ENCODE measurements at regions not wholly inside any gene's neighbourhood (a gene's known extent, or its start where the extent isn't known, plus 50 kb on each side); places are given as distances from the start of the nearest gene placed in this dataset.

DNA sequence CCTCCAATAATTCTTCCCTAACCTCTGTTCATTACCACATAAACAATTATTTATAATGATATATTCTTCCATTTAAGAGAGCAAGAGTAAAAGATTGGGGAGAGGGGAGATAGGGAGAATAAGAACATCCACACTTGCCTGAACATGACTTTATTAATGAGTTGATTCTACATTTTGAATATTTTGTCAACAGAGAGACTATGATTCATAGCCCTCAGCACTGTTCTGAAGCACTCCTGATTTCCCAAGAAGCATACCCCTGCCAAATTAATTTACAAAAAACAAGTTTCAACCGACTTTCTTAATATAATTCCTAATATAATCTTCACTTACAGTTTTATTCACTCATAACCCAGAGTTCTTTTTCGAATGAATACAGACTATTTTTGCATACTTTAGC is 828.8 kb downstream of the ROBO2 start:
- no peak for DNase-seq

DNA sequence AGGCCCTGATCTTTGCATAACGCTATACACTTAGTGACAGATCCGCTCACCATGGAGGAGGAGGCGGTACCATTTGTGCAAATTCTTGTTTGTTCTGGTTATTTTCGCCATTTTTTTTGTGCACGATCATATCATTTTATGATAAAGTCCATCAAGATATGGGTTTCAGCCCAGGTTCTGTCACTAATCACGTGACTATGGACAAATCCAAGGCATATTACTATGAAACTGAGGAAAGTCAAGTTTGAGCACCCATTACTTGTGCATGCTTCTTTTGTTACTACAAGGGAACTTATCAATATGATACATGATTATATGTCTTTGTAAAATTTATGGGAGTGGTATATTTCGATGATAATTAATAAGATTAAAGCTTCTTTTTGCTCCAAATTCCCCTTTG is 829.5 kb downstream of the ROBO2 start:
- DNase-seq = no peak

DNA sequence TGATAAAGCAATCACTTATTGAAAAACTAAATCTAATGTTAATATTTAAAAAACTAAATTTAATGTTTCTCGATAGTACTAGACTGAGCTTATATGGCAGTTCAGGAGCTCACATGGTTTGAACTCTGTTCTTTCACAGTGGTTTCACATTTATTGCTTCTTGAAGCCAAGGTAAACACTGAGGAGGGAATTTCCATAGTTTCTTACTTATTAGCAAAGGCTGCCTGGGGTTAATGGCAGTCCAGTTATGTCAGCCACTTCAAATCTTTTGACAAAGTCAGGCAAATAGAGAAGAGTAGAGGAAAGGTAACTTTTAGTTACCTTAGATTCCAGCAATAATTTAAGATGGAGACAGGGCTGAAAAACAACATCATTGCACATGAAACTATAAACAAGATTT is 831.5 kb downstream of the ROBO2 start:
- DNase-seq = no peak

DNA sequence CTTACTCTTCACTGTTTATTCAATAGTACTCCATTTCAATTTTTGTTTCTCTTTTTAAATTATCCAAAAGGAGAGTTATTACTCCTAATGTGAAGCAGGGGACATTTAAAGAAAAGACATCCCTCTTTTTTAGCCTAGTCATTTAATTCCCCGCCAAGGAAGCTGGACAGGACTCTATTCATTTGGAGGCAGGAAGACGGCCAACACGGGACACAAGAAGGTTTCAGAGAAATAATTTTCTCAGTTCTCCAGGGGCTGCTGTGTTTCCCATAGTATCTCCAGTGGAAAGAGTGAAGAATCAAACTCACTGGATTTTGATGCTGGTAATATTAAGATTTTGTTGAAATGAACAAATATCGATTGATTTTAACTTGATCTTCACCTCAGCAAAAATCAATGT is 833.7 kb downstream of the ROBO2 start:
- peak in 3 of 14 donors; percentile 1 to 3 (median 3) for DNase-seq

DNA sequence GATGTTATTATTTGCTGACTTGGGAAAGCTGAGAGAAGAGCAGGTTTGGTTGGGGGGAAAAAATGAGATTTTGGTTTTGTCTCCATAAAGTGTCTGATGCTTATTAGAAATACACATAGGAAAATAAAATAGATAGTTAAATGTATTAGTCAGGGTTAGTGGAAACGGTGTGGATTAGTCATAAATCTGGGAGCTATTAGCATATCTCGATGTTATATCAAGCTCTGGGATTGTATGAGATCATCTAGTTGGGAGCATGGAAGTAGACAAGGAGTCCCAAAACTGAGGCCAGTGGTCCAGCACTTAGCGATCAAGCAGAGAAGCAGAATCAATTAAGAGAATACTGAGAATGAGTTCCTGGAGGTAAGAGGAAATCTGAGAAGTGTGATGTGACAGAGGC is 845.5 kb downstream of the ROBO2 start:
- no peak for DNase-seq

DNA sequence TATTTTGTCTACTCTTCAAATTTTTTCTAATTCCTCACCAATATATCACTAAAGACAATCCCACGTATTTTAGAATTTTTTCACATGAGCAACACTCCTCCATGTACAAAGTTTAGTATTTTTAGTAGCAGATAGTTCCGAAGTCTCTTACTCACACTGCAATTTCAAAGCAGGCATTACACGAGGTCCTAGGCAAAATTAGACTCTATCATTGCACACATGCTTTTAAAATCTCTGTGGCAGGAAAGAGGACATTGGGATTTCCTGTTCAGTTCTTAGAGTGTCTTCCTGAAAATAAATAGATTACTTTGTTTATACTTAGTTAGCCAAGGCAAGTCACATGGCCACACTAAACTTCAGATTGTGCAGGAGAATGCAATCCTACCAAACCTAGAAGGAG is 847.7 kb downstream of the ROBO2 start:
- DNase-seq = no peak

DNA sequence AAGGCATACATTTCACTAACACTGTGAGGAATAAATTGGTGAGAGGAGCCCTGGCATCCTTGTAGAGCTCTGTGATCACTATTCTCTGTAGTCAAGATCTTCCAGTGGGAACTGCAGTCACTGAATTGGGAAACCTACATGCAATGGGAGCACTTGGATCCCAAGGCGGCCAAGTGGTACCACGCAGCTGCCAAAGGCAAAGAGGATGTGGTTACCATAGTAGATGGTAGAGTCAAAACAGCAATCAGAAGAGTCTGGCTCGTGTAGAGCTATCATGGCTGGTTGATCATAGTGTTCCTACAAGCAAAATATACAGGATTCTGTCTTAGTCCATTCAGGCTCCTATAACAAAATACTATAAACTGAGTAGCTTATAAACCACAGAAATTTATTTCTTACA is 849.7 kb downstream of the ROBO2 start:
- DNase-seq = no peak

DNA sequence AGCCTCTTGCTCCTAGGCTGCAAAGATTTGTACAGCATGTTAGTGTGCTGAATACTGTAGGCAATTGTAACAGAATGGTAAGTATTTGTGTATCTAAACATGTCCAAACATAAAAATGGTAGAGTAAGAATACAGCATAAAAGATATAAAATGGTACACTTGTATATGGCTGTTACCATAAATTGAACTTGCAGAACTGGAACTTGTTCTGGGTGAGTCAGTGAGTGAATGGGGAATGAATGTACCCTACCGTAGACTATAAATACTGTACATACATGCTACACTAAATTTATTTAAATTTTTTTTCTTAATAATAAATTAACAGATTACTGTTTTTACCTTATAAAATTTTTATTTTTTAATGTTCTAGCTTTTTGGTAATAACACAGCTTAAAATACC is 858.7 kb downstream of the ROBO2 start:
- DNase-seq = no peak

DNA sequence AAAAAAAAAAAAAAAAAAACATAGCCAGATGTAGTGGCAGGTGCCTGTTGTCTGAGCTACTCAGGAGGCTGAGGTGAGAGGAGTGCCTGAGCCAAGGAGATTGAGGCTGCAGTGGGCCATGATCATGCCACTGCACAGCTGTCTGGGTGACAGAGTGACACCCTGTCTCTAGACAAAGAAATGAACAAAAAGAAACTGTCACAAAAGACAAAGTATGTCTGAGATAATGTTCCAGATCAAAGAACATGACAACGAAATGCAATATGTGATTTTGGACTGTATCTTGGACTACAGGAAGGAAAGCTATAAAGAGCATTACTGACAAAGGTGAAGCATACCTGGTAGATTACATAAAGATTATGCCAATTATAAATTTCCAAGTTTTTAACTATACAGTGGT is 862.8 kb downstream of the ROBO2 start:
- no peak for DNase-seq

DNA sequence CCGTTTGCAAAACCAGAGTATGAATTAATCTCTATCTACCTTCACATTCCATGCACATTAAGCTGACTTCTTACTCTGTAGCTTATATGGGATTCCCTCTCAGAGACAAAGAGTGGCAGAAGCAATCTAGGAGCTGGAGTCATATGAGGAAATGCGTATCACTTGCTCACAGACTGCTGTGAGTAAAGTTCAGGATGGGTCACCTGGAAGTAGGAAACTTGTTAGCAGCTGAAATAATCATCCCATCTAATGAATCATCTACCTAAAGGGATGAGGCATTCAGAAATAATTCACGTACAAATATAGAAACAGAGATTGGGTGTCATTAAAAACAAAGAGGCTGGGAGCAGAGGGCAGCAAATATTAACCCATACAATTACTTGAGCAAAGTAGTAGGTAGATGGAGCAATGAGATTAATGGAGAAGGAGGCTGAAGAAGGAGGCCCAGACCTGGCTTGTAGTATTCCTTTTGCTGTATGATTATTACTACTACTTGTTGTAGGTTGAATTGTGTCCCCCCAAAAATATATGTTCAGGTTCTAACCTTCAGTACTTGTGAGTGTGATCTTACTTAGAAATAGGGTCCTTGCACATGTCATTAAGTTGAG is 866.3 kb downstream of the ROBO2 start:
- DNase-seq = no peak

DNA sequence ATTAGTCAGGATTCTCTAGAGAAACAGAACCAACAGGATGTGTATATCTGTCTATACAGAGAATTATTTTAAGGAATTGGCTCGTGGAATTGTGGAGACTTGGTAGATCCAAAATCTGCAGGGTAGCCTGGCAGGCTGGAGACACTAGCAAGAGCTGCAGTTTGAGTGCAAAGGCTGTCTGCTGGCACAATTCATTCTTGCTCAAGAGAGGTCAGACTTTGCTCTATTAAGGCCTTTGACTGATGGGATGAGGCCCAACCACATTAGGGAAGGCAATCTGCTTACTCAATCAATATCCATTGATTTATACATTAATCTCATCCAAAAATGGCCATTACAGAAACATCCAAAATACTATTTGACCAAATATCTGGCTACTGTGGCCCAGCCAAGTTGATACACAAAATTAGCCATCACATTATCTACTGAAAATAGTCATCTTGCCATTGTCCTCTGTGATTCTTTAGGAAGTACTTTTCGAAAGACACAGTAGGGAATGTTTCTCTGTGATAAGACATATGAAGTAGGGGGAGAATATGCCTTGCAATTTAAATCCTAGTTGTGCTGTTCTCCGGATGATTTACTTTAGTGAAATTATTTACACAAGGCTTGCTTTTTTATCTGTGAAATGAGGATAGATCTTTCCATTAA is 873.8 kb downstream of the ROBO2 start:
- DNase-seq = no peak

DNA sequence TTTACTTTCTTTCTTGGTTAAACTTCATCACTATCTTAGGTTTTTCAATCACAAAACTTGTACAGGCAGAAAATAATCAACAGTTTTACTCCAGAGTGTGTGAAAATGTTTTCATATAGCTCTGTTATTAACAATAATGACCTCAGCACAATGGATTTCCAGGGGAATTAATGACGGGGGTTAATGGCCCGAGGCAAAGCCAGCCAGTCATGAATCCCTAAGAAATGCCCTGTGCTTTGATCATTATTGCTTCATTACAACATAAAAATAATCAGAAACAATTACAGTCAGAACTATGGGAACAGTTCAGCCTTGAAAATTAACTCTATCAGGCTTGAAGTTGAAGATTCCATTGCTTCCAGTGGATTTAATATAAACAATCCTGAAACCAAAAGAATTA is 875.4 kb downstream of the ROBO2 start:
- no peak for DNase-seq

DNA sequence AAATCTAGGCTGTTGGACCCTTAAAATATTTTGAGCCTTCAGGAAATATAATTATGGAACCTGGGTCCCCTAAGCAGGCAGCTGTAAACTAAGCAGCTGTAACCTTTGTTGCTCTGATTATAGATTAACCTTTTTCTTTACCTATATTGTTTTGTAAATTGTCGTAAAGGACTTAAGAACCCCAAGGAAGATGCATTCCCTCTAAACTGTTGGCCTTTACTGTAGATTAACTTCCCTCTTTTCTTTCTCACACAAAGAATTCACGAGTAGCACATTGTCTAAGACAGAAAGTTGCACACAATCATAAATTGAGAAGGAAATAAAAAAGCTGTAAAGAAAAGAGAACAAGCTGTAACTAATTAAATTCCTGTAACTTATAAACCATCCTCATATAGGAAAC is 877.3 kb downstream of the ROBO2 start:
- DNase-seq = no peak

DNA sequence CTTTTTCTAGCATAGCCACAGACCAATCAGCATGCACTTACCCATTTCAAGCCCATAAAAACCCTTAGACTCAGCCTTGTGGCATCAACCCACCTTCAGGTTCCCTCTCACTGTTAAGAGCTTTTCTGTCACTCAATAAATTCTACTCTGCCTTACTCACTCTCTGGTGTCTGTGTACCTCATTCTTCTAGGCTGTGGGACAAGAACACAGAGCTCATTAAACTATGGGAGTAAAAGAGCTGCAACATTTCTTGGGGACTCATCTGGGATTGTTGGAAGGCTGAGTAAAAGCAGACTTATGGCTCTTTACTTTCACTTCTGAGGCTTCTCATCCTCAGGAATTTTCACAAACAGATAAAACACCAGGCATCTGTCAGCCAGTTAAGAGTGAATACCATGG is 879.3 kb downstream of the ROBO2 start:
- DNase-seq = no peak

DNA sequence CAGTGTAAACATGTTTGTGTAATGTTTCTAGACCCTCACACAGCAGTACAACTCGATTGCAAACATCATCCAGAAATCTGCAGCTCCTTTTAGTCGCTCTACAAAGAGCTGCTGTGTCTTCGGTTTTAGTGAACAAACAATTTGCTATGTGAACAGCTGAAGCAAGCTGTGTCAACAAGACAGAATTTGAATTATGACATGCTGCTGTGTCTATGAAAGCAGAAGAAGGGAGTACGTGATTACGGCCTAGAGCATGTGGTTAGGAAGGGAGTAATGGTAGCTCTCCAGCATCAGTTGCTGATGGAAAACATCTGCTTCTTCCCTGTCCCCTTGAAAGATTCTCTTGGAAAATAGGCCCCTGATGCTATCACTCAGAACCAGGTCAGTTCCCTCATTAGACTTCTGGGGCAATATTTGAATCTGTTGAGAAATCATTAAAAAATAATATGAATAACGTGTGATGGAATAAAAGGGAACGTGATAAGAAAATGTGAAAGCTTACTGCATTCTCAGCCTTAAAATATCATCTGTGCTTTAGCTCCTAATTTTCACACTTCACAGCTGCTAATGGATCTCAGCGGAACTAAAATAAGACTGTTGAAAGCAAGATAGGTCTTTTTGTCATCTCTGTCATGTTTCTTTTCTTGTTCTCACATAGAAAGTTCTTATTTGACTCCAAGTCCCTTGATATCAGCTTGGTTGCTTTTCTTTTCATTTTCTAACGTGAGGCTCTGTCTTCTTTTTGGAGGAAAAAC is 891.5 kb downstream of the ROBO2 start:
- peak in 3 of 14 donors; percentile 0 to 28 (median 1) for DNase-seq

DNA sequence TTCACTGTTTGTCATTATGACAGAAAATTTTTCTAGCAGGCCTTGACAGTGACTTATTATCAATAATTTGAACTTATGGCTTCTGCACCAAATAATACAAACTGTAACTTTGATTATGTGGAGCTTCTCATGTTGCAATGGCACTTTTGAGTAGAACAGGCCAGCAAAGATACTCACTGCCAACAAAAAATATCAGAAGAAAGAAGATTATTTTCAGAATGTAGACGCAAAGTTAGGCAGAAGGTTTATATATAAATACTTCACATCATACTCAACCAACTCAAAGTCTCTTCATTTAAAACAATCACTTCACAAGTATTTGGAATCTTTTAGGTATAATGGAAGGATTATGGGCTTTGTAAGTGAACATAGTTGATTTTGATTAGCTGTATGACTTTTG is 893.0 kb downstream of the ROBO2 start:
- DNase-seq = no peak

DNA sequence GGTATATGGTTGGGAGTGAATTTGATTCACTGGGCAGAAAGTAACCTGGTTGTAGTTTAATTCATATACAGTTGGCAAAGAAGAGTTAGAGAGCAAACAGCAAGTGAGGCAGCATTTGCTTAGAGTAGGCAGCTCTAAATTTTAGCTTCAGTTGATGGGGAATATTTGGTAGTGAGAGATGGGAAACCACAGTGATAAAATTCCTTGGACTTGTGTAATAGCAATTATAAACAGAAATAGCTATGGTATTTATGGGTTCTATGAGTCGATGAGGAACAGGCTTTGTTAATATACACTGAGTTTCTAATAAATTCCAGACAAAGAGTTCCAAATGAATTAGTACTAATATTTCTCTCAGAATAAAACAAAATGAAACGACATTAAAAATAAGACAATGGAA is 894.0 kb downstream of the ROBO2 start:
- no peak for DNase-seq

DNA sequence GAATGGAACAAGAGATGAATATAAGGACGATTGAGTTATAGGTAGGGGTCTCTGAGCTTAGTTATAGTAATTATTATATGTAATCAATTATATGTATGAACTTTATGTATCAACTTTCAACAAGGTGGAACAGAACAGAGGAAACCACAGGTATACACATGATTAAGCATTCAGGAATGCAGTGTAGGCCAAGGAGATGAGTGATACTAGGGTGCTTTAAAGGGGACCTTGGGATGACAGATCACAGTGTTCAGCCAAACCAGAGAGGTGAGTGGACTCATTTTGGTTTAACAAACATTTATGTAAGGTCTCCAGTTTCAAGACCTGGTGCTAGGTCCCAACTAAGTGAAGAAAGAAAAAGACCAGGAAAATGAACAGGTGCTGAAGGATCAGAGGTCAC is 895.5 kb downstream of the ROBO2 start:
- no peak for DNase-seq

DNA sequence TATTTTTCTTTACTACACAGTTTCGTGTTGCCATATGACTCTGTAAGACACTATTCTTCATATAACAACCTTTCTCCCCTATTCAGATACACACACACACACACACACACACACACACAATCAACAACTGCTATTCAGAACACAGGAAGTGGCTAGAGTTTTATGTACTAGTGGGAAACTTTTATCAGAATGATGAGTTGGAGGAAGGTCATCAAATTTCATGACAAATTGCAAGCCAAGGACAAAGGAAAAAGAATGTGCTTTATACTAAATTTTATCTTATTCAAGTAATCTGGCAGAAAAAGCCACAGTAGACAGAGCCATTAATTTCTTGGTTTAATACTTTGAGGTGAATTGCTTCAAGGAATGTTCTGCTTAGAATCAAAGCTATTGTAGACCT is 899.8 kb downstream of the ROBO2 start:
- no peak for DNase-seq

DNA sequence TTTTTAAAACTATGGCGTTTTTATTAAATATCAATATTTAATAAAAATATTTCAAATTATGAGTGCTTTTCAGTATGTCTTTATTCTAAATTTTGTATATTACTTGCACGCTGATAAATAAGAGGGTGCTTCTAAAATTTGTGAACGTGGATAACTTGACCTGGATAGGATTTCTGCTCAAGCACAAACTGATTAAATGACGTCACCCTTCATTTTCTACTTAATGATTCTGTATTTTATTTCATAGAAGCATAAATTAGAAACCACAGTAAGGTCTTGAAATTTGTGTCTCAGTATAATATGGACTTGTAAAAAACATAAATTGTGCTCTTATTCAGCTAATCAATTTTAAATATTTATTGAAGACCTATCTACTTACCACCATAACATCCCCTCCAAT is 903.7 kb downstream of the ROBO2 start:
- no peak for DNase-seq

DNA sequence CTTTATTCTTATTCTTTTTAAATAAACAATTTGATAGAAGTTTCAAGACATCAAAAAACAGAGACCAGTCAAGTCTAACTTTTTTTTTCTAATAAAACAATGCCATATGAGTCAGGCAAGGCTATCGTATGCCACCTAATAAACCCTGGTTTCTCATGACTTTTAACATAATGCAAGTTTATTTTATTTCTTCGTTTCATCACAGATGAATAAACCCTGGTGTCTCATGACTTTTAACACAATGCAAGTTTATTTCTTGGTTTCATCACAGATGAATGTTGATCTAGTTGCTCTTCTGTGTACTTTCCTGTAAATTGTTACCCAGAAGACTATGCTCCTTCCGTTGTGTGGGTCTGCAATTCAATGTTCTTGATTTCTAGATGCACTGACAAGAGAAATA is 905.4 kb downstream of the ROBO2 start:
- no peak for DNase-seq

DNA sequence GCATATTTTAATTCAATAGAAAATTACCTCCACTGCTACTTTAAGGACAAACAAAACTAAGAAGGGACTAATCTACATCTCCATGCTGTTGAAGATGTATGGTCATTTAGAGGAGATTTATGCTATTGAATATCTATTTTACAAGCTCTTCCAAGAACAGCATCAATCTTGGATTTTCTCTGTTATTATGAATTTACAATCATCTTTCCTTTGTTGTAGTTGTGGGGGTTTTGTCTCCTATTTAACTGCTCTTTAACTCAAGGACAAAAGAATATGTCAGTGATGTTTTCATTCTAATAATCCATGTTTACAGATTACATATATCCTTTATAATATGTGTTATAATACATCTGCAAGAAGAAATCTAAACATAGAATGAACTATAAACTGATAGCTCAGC is 907.8 kb downstream of the ROBO2 start:
- DNase-seq = no peak

DNA sequence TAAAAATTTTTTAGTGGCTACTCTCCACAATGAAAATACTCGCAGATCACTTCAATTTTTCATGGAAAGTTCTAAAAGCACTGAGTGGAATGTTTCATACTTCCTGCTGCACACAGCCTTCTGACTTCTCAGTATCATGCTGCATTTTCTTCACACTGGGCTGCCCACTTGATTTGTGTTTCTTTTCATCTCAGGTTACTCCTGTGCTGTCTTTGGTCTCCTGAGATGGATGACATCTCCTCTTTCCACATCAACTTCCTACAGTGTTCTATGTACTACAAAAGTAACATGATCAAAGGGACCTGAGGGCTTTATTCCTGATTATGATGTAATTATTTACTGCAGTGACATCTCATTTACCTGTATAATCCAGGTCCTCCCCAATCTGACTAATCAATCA is 927.7 kb downstream of the ROBO2 start:
- DNase-seq = no peak

DNA sequence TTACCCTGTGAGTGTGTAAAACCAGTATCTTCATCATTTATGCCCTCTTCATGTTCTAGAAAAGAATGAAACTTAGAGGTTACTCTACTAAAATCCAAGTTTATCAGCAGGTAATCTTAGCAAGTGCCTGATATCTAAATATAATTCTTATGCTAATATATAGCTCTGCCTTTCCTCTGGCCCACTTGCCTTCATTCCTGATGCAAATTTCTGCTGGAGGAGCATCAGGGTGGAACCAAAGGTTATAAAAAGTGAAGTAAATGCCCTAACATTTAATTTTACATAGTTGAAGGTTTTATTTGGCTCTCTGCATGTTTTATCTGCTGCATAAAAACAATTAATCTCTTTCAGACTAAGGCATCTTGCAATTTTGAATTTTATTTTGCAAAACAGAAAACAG is 936.2 kb downstream of the ROBO2 start:
- no peak for DNase-seq

Data from C1 segment of cervical spinal cord (tissue), 14 donors.